H9 (cell line): ENCODE measurements at regions not wholly inside any gene's neighbourhood (a gene's known extent, or its start where the extent isn't known, plus 50 kb on each side); places are given as distances from the start of the nearest gene placed in this dataset.

Source experiments
- DNase-seq: peaks from one replicate; pipeline ENCODE4 v3.0.0-alpha.2; 2017
- H2AFZ ChIP-seq: one replicate; pipeline ENCODE4 v1.6.1; 2013; ENCODE audit warnings: mild to moderate bottlenecking, low read length, control low read depth, moderate library complexity
- H2AK5ac ChIP-seq: 2 replicates; pipeline ENCODE4 v1.6.1; 2013; ENCODE audit warnings: low read length, control low read depth, mixed read lengths; ENCODE audit not compliant: insufficient read length
- H2BK120ac ChIP-seq: one replicate; pipeline ENCODE4 v1.6.1; 2013; ENCODE audit warnings: low read depth, mild to moderate bottlenecking, low read length, control low read depth, inconsistent platforms; ENCODE audit not compliant: poor library complexity, severe bottlenecking
- H2BK12ac ChIP-seq: 2 replicates; pipeline ENCODE4 v1.6.1; 2013; ENCODE audit warnings: low read length, control low read depth, mixed read lengths, low read depth; ENCODE audit not compliant: insufficient read length
- H2BK15ac ChIP-seq: 2 replicates; pipeline ENCODE4 v1.6.1; 2013; ENCODE audit warnings: low read depth, low read length, control low read depth
- H2BK20ac ChIP-seq: one replicate; pipeline ENCODE4 v1.6.1; 2013; ENCODE audit warnings: low read depth, mild to moderate bottlenecking, low read length, control low read depth, inconsistent platforms; ENCODE audit not compliant: poor library complexity, severe bottlenecking
- H2BK5ac ChIP-seq: 2 replicates; pipeline ENCODE4 v1.6.1; 2013; ENCODE audit warnings: low read length, control low read depth, mixed read lengths; ENCODE audit not compliant: insufficient read length
- H3K14ac ChIP-seq: 2 replicates; pipeline ENCODE4 v1.6.1; 2013; ENCODE audit warnings: low read length, control low read depth; ENCODE audit not compliant: insufficient read depth
- H3K18ac ChIP-seq: 2 replicates; pipeline ENCODE4 v1.6.1; 2013; ENCODE audit warnings: low read depth, mild to moderate bottlenecking, mixed read lengths, low read length, control low read depth; ENCODE audit not compliant: insufficient read length
- H3K23ac ChIP-seq: 2 replicates; pipeline ENCODE4 v1.6.1; 2013; ENCODE audit warnings: low read length, control low read depth, mixed read lengths, low read depth; ENCODE audit not compliant: insufficient read length
- H3K23me2 ChIP-seq: 2 replicates; pipeline ENCODE4 v1.6.1; 2013; ENCODE audit warnings: low read depth, mild to moderate bottlenecking, mixed read lengths, low read length, control low read depth; ENCODE audit not compliant: insufficient read length, poor library complexity, severe bottlenecking
- H3K27ac ChIP-seq: 2 replicates; pipeline ENCODE4 v1.5.1; 2013; ENCODE audit warnings: low read length, control low read depth, mixed read lengths, low read depth; ENCODE audit not compliant: insufficient read length
- H3K27me3 ChIP-seq: 2 replicates; pipeline ENCODE4 v1.6.1; 2013; ENCODE audit warnings: low read length, control low read depth, inconsistent platforms; ENCODE audit not compliant: insufficient read depth
- H3K4ac ChIP-seq: 2 replicates; pipeline ENCODE4 v1.6.1; 2013; ENCODE audit warnings: low read depth, mild to moderate bottlenecking, control low read depth, inconsistent platforms, low read length, moderate library complexity
- H3K4me1 ChIP-seq: 2 replicates; pipeline ENCODE4 v1.6.1; 2013; ENCODE audit warnings: low read length, control low read depth, inconsistent platforms; ENCODE audit not compliant: insufficient read depth
- H3K4me2 ChIP-seq: 2 replicates; pipeline ENCODE4 v1.6.1; 2013; ENCODE audit warnings: low read length, control low read depth, mixed read lengths; ENCODE audit not compliant: insufficient read length, insufficient read depth
- H3K56ac ChIP-seq: 2 replicates; pipeline ENCODE4 v1.6.1; 2013; ENCODE audit warnings: low read depth, mild to moderate bottlenecking, mixed read lengths, low read length, control low read depth; ENCODE audit not compliant: insufficient read length
- H3K79me1 ChIP-seq: 2 replicates; pipeline ENCODE4 v1.6.1; 2013; ENCODE audit warnings: low read depth, mild to moderate bottlenecking, moderate library complexity, low read length, control low read depth, inconsistent platforms; ENCODE audit not compliant: insufficient read depth, poor library complexity, severe bottlenecking
- H3K79me2 ChIP-seq: 2 replicates; pipeline ENCODE4 v1.6.1; 2013; ENCODE audit warnings: low read length, control low read depth, inconsistent platforms; ENCODE audit not compliant: insufficient read depth
- H3K9ac ChIP-seq: 2 replicates; pipeline ENCODE4 v1.6.1; 2013; ENCODE audit warnings: low read length, control low read depth, mixed read lengths; ENCODE audit not compliant: insufficient read length; ENCODE audit errors: extremely low read depth
- H3K9me3 ChIP-seq: one replicate; pipeline ENCODE4 v1.6.1; 2013; ENCODE audit warnings: low read depth, low read length, inconsistent platforms; ENCODE audit not compliant: control insufficient read depth
- H3T11ph ChIP-seq: one replicate; pipeline ENCODE4 v1.6.1; 2013; ENCODE audit warnings: mild to moderate bottlenecking, low read length, control low read depth, inconsistent platforms
- H4K20me1 ChIP-seq: one replicate; pipeline ENCODE4 v1.6.1; 2013; ENCODE audit not compliant: control insufficient read depth, insufficient read length, insufficient read depth
- H4K5ac ChIP-seq: 2 replicates; pipeline ENCODE4 v1.6.1; 2013; ENCODE audit warnings: low read depth, mild to moderate bottlenecking, mixed read lengths, low read length, control low read depth; ENCODE audit not compliant: insufficient read length
- H4K8ac ChIP-seq: replicated peaks from 2 replicates; pipeline ENCODE4 v1.6.1; 2013; ENCODE audit warnings: low read length, control low read depth, mixed read lengths, low read depth; ENCODE audit not compliant: insufficient read length
- H4K91ac ChIP-seq: 2 replicates; pipeline ENCODE4 v1.6.1; 2013; ENCODE audit warnings: low read depth, mild to moderate bottlenecking, moderate library complexity, mixed read lengths, low read length, control low read depth; ENCODE audit not compliant: insufficient read length
- H3K27ac Mint-ChIP-seq, 3 experiments: 2 replicates in 2 of 3; 3 replicates in 1 of 3; pipeline ENCODE4 v1.8.0; 2020 to 2021; ENCODE audit warnings: mixed read lengths in 3 of 3, mild to moderate bottlenecking in 1 of 3, moderate library complexity in 1 of 3
- H3K27me3 Mint-ChIP-seq: 2 replicates; pipeline ENCODE4 v1.8.0; 2021; ENCODE audit warnings: low read depth, mild to moderate bottlenecking, moderate library complexity, mixed read lengths
- H3K36me3 Mint-ChIP-seq, 3 experiments: 2 replicates in 2 of 3; 3 replicates in 1 of 3; pipeline ENCODE4 v1.8.0; 2020 to 2021; ENCODE audit warnings: low read depth in 3 of 3, mixed read lengths in 3 of 3; ENCODE audit not compliant: insufficient read depth in 1 of 3
- H3K4me1 Mint-ChIP-seq, 2 experiments: 2 replicates each; pipeline ENCODE4 v1.8.0; 2020; ENCODE audit warnings: mixed read lengths in 2 of 2
- H3K4me3 Mint-ChIP-seq, 2 experiments: 2 replicates in 1 of 2; 3 replicates in 1 of 2; pipeline ENCODE4 v1.8.0; 2020 to 2021; ENCODE audit warnings: mild to moderate bottlenecking in 2 of 2, mixed read lengths in 2 of 2, moderate library complexity in 1 of 2
- H3K9me3 Mint-ChIP-seq, 2 experiments: 2 replicates in 1 of 2; 3 replicates in 1 of 2; pipeline ENCODE4 v1.8.0; 2020; ENCODE audit warnings: mild to moderate bottlenecking in 2 of 2, mixed read lengths in 2 of 2, moderate library complexity in 1 of 2
- CTCF ChIP-seq: fragments of 200-600 bp; sonication (generic); conservative IDR thresholded peaks from 3 replicates; pipeline ENCODE4 v1.8.0; 2021; ENCODE audit warnings: antibody characterized with exemption, mild to moderate bottlenecking
- WGBS: extraction: QIAGEN DNeasy Blood & Tissue Kit; methylation state at CpG from one replicate; pipeline ENCODE4 v1.1.7; 2013; ENCODE audit warnings: missing lambda C conversion rate, low lambda C conversion rate, mixed read lengths; ENCODE audit not compliant: insufficient read length; ENCODE audit errors: extremely low coverage; 5-methylcytosine and 5-hydroxymethylcytosine counted together

- Histone ChIP-seq H2BK20ac (no peak overlapping the region), H3K27me3 (no peaks in the 10 kb centered on the region), H2BK5ac (no peak overlapping the region), H3K23ac (no peak overlapping the region), H2AFZ (no peak overlapping the region), H3T11ph (no peak overlapping the region), H3K23me2 (no peaks in the 10 kb centered on the region), H2AK5ac (no peak overlapping the region), H3K4ac (no peak overlapping the region), H4K20me1 (no peaks in the 10 kb centered on the region), H3K56ac (no peak overlapping the region), H3K79me2 (no peaks in the 10 kb centered on the region), H2BK15ac (no peak overlapping the region), H3K14ac (no peak overlapping the region), H2BK120ac (no peak overlapping the region), H2BK12ac (no peak overlapping the region), H3K9me3 (no peaks in the 10 kb centered on the region), H3K18ac (no peak overlapping the region), H4K91ac (no peak overlapping the region), H3K4me1 (no peaks in the 10 kb centered on the region), H4K8ac (no peak overlapping the region), H3K27ac (no peak overlapping the region), H3K4me2 (no peak overlapping the region), H3K79me1 (no peaks in the 10 kb centered on the region), H3K9ac (no peak overlapping the region), H4K5ac (no peak overlapping the region)
- Mint-ChIP-seq H3K9me3 (peaks cover 0 to 3% of the 10 kb centered on the region in 2 experiments; a peak in 1 of 5 replicates), H3K27me3 (no peaks in the 10 kb centered on the region; the same call in 1 of the 2 replicates), H3K27ac (peak overlapping the region in 1 of 3 experiments; percentile 49; a peak in 1 of 7 replicates), H3K36me3 (no peaks in the 10 kb centered on the region), H3K4me3 (no peak overlapping the region), H3K4me1 (no peaks in the 10 kb centered on the region)
- WGBS = no CpG with 5 or more reads among the region's 5 CpGs
- DNase-seq = no peak
- TF ChIP-seq CTCF = no peak
These were observed 153.3 kb upstream of the MKLN1 start for GRCh38 chr7:131174391-131174790.
